Mesenchymal stem cell (in vitro differentiated cells and primary cell): ENCODE measurements at regions not wholly inside any gene's neighbourhood (a gene's known extent, or its start where the extent isn't known, plus 50 kb on each side); places are given as distances from the start of the nearest gene placed in this dataset.

Source experiments
- DNase-seq: peaks from one replicate; pipeline ENCODE4 v3.0.0-alpha.2; 2013
- H2AFZ ChIP-seq: one replicate; pipeline ENCODE4 v1.6.1; 2013; ENCODE audit warnings: low read depth, mild to moderate bottlenecking, control low read depth, inconsistent platforms, low read length, moderate library complexity
- H2AK5ac ChIP-seq: 2 replicates; pipeline ENCODE4 v1.6.1; 2013; ENCODE audit warnings: low read length, moderate library complexity, mild to moderate bottlenecking, inconsistent platforms; ENCODE audit not compliant: severe bottlenecking
- H2BK120ac ChIP-seq: one replicate; pipeline ENCODE4 v1.6.1; 2013; ENCODE audit warnings: low read depth, mild to moderate bottlenecking, inconsistent platforms, low read length, moderate library complexity
- H2BK12ac ChIP-seq, 2 experiments: one replicate each; pipeline ENCODE4 v1.6.1; 2013; ENCODE audit warnings: inconsistent platforms in 2 of 2, low read length in 2 of 2, mild to moderate bottlenecking in 2 of 2, moderate library complexity in 2 of 2, control low read depth in 1 of 2
- H2BK15ac ChIP-seq: one replicate; pipeline ENCODE4 v1.6.1; 2013; ENCODE audit warnings: mild to moderate bottlenecking, low read depth, inconsistent platforms; ENCODE audit not compliant: poor library complexity, severe bottlenecking
- H2BK5ac ChIP-seq: 2 replicates; pipeline ENCODE4 v1.6.1; 2013; ENCODE audit warnings: low read depth, mild to moderate bottlenecking, low read length, control low read depth, inconsistent platforms; ENCODE audit not compliant: poor library complexity, severe bottlenecking
- H3K14ac ChIP-seq, 2 experiments: one replicate each; pipeline ENCODE4 v1.6.1; 2013; ENCODE audit warnings: inconsistent platforms in 2 of 2, low read length in 2 of 2, control low read depth in 1 of 2, mild to moderate bottlenecking in 1 of 2, moderate library complexity in 1 of 2
- H3K18ac ChIP-seq, 2 experiments: one replicate each; pipeline ENCODE4 v1.6.1; 2013; ENCODE audit warnings: inconsistent platforms in 2 of 2, low read length in 2 of 2, control low read depth in 1 of 2, low read depth in 1 of 2, mild to moderate bottlenecking in 1 of 2
- H3K23ac ChIP-seq, 2 experiments: one replicate each; pipeline ENCODE4 v1.6.1; 2013; ENCODE audit warnings: inconsistent platforms in 2 of 2, low read length in 2 of 2, mild to moderate bottlenecking in 2 of 2, moderate library complexity in 2 of 2, control low read depth in 1 of 2
- H3K27ac ChIP-seq: 2 replicates; pipeline ENCODE4 v1.5.1; 2013; ENCODE audit warnings: mild to moderate bottlenecking, moderate library complexity, low read length, control low read depth, inconsistent platforms; ENCODE audit not compliant: poor library complexity, severe bottlenecking
- H3K27me3 ChIP-seq, 2 experiments: 2 replicates each; pipeline versions ENCODE4 v1.6.1 to v1.7.0; 2013; ENCODE audit warnings: low read length in 2 of 2, mild to moderate bottlenecking in 2 of 2, moderate library complexity in 2 of 2, control low read depth in 1 of 2, inconsistent platforms in 1 of 2; ENCODE audit not compliant: control insufficient read depth in 1 of 2, insufficient read depth in 1 of 2
- H3K36me3 ChIP-seq, 2 experiments: 2 replicates each; pipeline versions ENCODE4 v1.6.1 to v1.7.0; 2013; ENCODE audit warnings: low read length in 2 of 2, control low read depth in 1 of 2, inconsistent platforms in 1 of 2, low read depth in 1 of 2, mild to moderate bottlenecking in 1 of 2; ENCODE audit not compliant: insufficient read depth in 2 of 2, control insufficient read depth in 1 of 2
- H3K4ac ChIP-seq, 2 experiments: one replicate each; pipeline ENCODE4 v1.6.1; 2013; ENCODE audit warnings: inconsistent platforms in 2 of 2, low read length in 2 of 2, mild to moderate bottlenecking in 2 of 2, moderate library complexity in 2 of 2, control low read depth in 1 of 2, low read depth in 1 of 2
- H3K4me1 ChIP-seq: 2 replicates; pipeline ENCODE4 v1.6.1; 2013; ENCODE audit warnings: low read depth, low read length, control low read depth; ENCODE audit not compliant: control insufficient read depth, insufficient read depth
- H3K4me2 ChIP-seq: 2 replicates; pipeline ENCODE4 v1.6.1; 2013; ENCODE audit warnings: low read length, mild to moderate bottlenecking, inconsistent platforms; ENCODE audit not compliant: poor library complexity, severe bottlenecking
- H3K4me3 ChIP-seq, 2 experiments: 2 replicates each; pipeline versions ENCODE4 v1.5.1 to v1.7.0; 2013; ENCODE audit warnings: low read length in 2 of 2, mild to moderate bottlenecking in 2 of 2, control low read depth in 1 of 2, low read depth in 1 of 2; ENCODE audit not compliant: insufficient read depth in 1 of 2
- H3K79me1 ChIP-seq: replicated peaks from 2 replicates; pipeline ENCODE4 v1.6.1; 2013; ENCODE audit warnings: mild to moderate bottlenecking, control low read depth, low read length, inconsistent platforms; ENCODE audit not compliant: poor library complexity, severe bottlenecking
- H3K9ac ChIP-seq: 2 replicates; pipeline ENCODE4 v1.7.0; 2013; ENCODE audit warnings: mild to moderate bottlenecking, low read length, moderate library complexity
- H3K9me3 ChIP-seq: 2 replicates; pipeline ENCODE4 v1.7.0; 2013; ENCODE audit warnings: mild to moderate bottlenecking, low read length; ENCODE audit not compliant: control insufficient read depth
- H4K8ac ChIP-seq: one replicate; pipeline ENCODE4 v1.6.1; 2013; ENCODE audit warnings: inconsistent platforms, mild to moderate bottlenecking, low read length, moderate library complexity
- H4K91ac ChIP-seq: one replicate; pipeline ENCODE4 v1.6.1; 2013; ENCODE audit warnings: mild to moderate bottlenecking, low read length, inconsistent platforms
- WGBS: methylation state at CpG from one replicate; pipeline ENCODE4 v1.1.7; 2013; ENCODE audit warnings: mixed read lengths; 5-methylcytosine and 5-hydroxymethylcytosine counted together

DNA sequence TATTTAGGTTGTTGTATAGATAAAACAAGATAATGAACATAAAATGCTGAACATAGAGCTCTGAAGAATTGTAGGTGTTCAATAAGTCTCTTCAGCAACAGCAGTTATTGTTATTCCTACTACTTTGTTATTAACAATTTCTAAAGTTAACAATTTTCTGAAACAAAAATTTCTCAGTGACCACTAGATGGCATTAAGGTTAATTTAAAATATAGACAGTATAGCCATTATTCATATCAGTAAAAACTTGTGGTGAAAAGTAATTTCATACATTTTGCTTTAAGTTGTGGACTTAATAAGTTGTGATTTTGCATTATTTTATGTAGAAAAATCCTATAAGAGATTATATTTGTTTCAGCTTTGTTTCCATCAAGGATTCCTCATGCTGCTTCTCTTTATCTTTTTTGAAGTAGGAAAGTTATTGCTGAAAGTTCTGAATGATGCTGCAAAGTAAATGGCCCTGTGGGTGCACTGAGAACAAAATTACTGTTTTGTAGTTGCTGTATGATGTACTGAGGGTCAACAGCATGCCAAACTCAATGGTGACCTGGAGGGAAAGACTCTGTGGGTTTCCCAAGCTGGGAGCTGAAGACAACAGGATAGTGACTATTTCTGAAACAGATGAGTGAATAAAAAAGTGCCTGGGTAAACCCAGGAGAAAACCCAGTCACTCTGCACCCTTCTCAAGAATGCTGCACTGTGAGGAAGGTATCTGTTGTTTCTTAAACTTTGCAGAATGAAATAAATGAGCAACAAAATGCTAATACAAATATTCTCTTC is 253.6 kb downstream of the KIF20B start:
- Histone ChIP-seq H4K91ac (no peak overlapping the region), H4K8ac (no peak overlapping the region), H3K14ac (no peak overlapping the region), H3K36me3 (no peaks in the 10 kb centered on the region), H3K4me1 (no peaks in the 10 kb centered on the region), H2BK120ac (no peak overlapping the region), H3K18ac (no peak overlapping the region), H3K23ac (no peak overlapping the region), H3K9ac (no peak overlapping the region), H3K4ac (no peak overlapping the region), H3K4me3 (no peak overlapping the region), H2BK5ac (no peak overlapping the region), H3K79me1 (no peaks in the 10 kb centered on the region), H2AFZ (no peak overlapping the region), H2BK12ac (no peak overlapping the region), H3K9me3 (no peaks in the 10 kb centered on the region), H3K4me2 (no peak overlapping the region), H3K27me3 (peaks cover 0 to 10% of the 10 kb centered on the region in 2 experiments), H2BK15ac (no peak overlapping the region), H3K27ac (no peak overlapping the region), H2AK5ac (no peak overlapping the region)
- no peak for DNase-seq

GRCh38 chr10:89959433-89960110 is 258.2 kb downstream of the KIF20B start:
- H3K4me1 ChIP-seq = no peaks in the 10 kb centered on the region
- no peak overlapping the region for H2AK5ac ChIP-seq
- no peaks in the 10 kb centered on the region for H3K9me3 ChIP-seq
- H3K36me3 ChIP-seq = no peaks in the 10 kb centered on the region
- H3K4me3 ChIP-seq = no peak overlapping the region
- H3K79me1 ChIP-seq = no peaks in the 10 kb centered on the region
- H2BK15ac ChIP-seq = no peak overlapping the region
- no peak overlapping the region for H3K18ac ChIP-seq
- no peak overlapping the region for H3K14ac ChIP-seq
- H2AFZ ChIP-seq = no peak overlapping the region
- no peak overlapping the region for H3K27ac ChIP-seq
- H3K4me2 ChIP-seq = no peak overlapping the region
- no peak overlapping the region for H3K23ac ChIP-seq
- no peak overlapping the region for H3K9ac ChIP-seq
- WGBS = 91% methylated on average over 5 of the region's 7 CpGs
- no peak overlapping the region for H3K4ac ChIP-seq
- H3K27me3 ChIP-seq = no peaks in the 10 kb centered on the region
- no peak overlapping the region for H4K8ac ChIP-seq
- H4K91ac ChIP-seq = no peak overlapping the region
- DNase-seq = no peak
- H2BK5ac ChIP-seq = no peak overlapping the region
- H2BK120ac ChIP-seq = no peak overlapping the region
- H2BK12ac ChIP-seq = no peak overlapping the region

GRCh38 chr10:89963451-89964102 is 262.2 kb downstream of the KIF20B start:
- H2BK15ac ChIP-seq = no peak overlapping the region
- WGBS = 100% methylated on average over 2 of the region's 2 CpGs
- DNase-seq = peak; percentile 57
- no peak overlapping the region for H3K4me2 ChIP-seq
- no peaks in the 10 kb centered on the region for H3K36me3 ChIP-seq
- H2BK12ac ChIP-seq = no peak overlapping the region
- H3K4me3 ChIP-seq = no peak overlapping the region
- H4K91ac ChIP-seq = no peak overlapping the region
- no peak overlapping the region for H3K9ac ChIP-seq
- H3K4me1 ChIP-seq = no peaks in the 10 kb centered on the region
- H2AK5ac ChIP-seq = no peak overlapping the region
- no peak overlapping the region for H3K14ac ChIP-seq
- no peaks in the 10 kb centered on the region for H3K9me3 ChIP-seq
- H2AFZ ChIP-seq = no peak overlapping the region
- H4K8ac ChIP-seq = no peak overlapping the region
- H2BK120ac ChIP-seq = no peak overlapping the region
- no peak overlapping the region for H3K18ac ChIP-seq
- no peak overlapping the region for H2BK5ac ChIP-seq
- no peaks in the 10 kb centered on the region for H3K27me3 ChIP-seq
- H3K4ac ChIP-seq = no peak overlapping the region
- no peak overlapping the region for H3K27ac ChIP-seq
- H3K79me1 ChIP-seq = no peaks in the 10 kb centered on the region
- no peak overlapping the region for H3K23ac ChIP-seq

GRCh38 chr10:89966211-89966610 is 264.8 kb downstream of the KIF20B start:
- H3K4ac ChIP-seq = no peak overlapping the region
- no peak overlapping the region for H2BK5ac ChIP-seq
- no peak overlapping the region for H3K23ac ChIP-seq
- no peaks in the 10 kb centered on the region for H3K4me1 ChIP-seq
- no peaks in the 10 kb centered on the region for H3K36me3 ChIP-seq
- no peaks in the 10 kb centered on the region for H3K79me1 ChIP-seq
- H3K27me3 ChIP-seq = no peaks in the 10 kb centered on the region
- no peak overlapping the region for H2BK12ac ChIP-seq
- no peak overlapping the region for H3K18ac ChIP-seq
- DNase-seq = no peak
- H3K9ac ChIP-seq = no peak overlapping the region
- no peak overlapping the region for H4K91ac ChIP-seq
- no peak overlapping the region for H3K14ac ChIP-seq
- no peak overlapping the region for H2AFZ ChIP-seq
- no peaks in the 10 kb centered on the region for H3K9me3 ChIP-seq
- H2BK120ac ChIP-seq = no peak overlapping the region
- no peak overlapping the region for H3K4me3 ChIP-seq
- WGBS = 89% methylated on average over 1 of the region's 1 CpG
- no peak overlapping the region for H2AK5ac ChIP-seq
- no peak overlapping the region for H3K4me2 ChIP-seq
- H4K8ac ChIP-seq = no peak overlapping the region
- H2BK15ac ChIP-seq = no peak overlapping the region
- no peak overlapping the region for H3K27ac ChIP-seq
